HL-60/S4 (cell line): ENCODE measurements at regions not wholly inside any gene's neighbourhood (a gene's known extent, or its start where the extent isn't known, plus 50 kb on each side); places are given as distances from the start of the nearest gene placed in this dataset.
"Not testable (repeated sequence)": the region's sequence is repeated elsewhere in the genome, so short reads cannot be mapped to it uniquely, and the experiment has no call there.

Experiments used
- in situ Hi-C: fragments of 300-500 bp; cut with MboI; formaldehyde crosslinking; loops from 2 replicates; pipeline ENCODE4 v1.14.3; 2022; ENCODE audit warnings: low sequenced_read_pairs

- in situ Hi-C loops: no loop called here
Measured at GRCh38 chr4:97140545-97140944, 1002.7 kb downstream of the STPG2 start.

- in situ Hi-C loops: not testable (repeated sequence)
Measured at GRCh38 chr4:97141332-97141731, 1001.9 kb downstream of the STPG2 start.

- in situ Hi-C loops: no loop called here
Measured at GRCh38 chr4:97142410-97142809, 1000.9 kb downstream of the STPG2 start.

GRCh38 chr4:97142893-97143292 is 1000.4 kb downstream of the STPG2 start:
- in situ Hi-C loops: no loop called here

GRCh38 chr4:97144199-97144598 is 999.1 kb downstream of the STPG2 start:
- in situ Hi-C loops: no loop called here

GRCh38 chr4:97150966-97151365 is 992.3 kb downstream of the STPG2 start:
- in situ Hi-C loops: no loop called here

- in situ Hi-C loops: no loop called here
Measured at GRCh38 chr4:97152149-97152548, 991.1 kb downstream of the STPG2 start.

GRCh38 chr4:97153042-97153441 is 990.2 kb downstream of the STPG2 start:
- in situ Hi-C loops: no loop called here

- in situ Hi-C loops: no loop called here
Measured at GRCh38 chr4:97159625-97160024, 983.7 kb downstream of the STPG2 start.

- in situ Hi-C loops: no loop called here
Measured at GRCh38 chr4:97185233-97185632, 958.0 kb downstream of the STPG2 start.

- in situ Hi-C loops: no loop called here
Measured at GRCh38 chr4:97197106-97197505, 946.2 kb downstream of the STPG2 start.

- in situ Hi-C loops: no loop called here
Measured at GRCh38 chr4:97208749-97209148, 934.5 kb downstream of the STPG2 start.

GRCh38 chr4:97215409-97215941 is 927.8 kb downstream of the STPG2 start:
- in situ Hi-C loops: no loop called here

- in situ Hi-C loops: no loop called here
Measured at GRCh38 chr4:97216046-97216445, 927.2 kb downstream of the STPG2 start.

- in situ Hi-C loops: no loop called here
Measured at GRCh38 chr4:97235521-97235920, 907.8 kb downstream of the STPG2 start.

- in situ Hi-C loops: no loop called here
Measured at GRCh38 chr4:97238956-97239666, 904.2 kb downstream of the STPG2 start.

- in situ Hi-C loops: no loop called here
Measured at GRCh38 chr4:97239667-97239997, 903.6 kb downstream of the STPG2 start.

- in situ Hi-C loops: no loop called here
Measured at GRCh38 chr4:97252615-97253154, 890.6 kb downstream of the STPG2 start.

- in situ Hi-C loops: no loop called here
Measured at GRCh38 chr4:97262769-97263168, 880.5 kb downstream of the STPG2 start.

- in situ Hi-C loops: no loop called here
Measured at GRCh38 chr4:97270051-97270450, 873.2 kb downstream of the STPG2 start.

- in situ Hi-C loops: no loop called here
Measured at GRCh38 chr4:97279391-97279790, 863.9 kb downstream of the STPG2 start.

- in situ Hi-C loops: no loop called here
Measured at GRCh38 chr4:97300561-97300960, 842.7 kb downstream of the STPG2 start.

GRCh38 chr4:97305351-97305750 is 837.9 kb downstream of the STPG2 start:
- in situ Hi-C loops: no loop called here
